Cerebellar nuclear complex (tissue), 1 donor: ENCODE measurements at regions not wholly inside any gene's neighbourhood (a gene's known extent, or its start where the extent isn't known, plus 50 kb on each side); places are given as distances from the start of the nearest gene placed in this dataset.

Source experiments
- DNase-seq, 2 experiments: peaks; one replicate each; lab custom pipeline; 2025; lab: John Stamatoyannopoulos, UW

GRCh38 chr10:78186572-78186971 is 152.9 kb downstream of the RPS24 start:
- no peak for DNase-seq

- no peak for DNase-seq
Observed at GRCh38 chr10:78187371-78187770, 153.7 kb downstream of the RPS24 start.

GRCh38 chr10:78188446-78188845 is 154.8 kb downstream of the RPS24 start:
- DNase-seq = no peak

- DNase-seq = no peak
Observed at GRCh38 chr10:78190051-78190825, 156.6 kb downstream of the RPS24 start.

GRCh38 chr10:78191301-78191700 is 157.6 kb downstream of the RPS24 start:
- no peak for DNase-seq

GRCh38 chr10:78193189-78193588 is 159.5 kb downstream of the RPS24 start:
- no peak for DNase-seq

- no peak for DNase-seq
Observed at GRCh38 chr10:78194050-78194449, 160.4 kb downstream of the RPS24 start.

GRCh38 chr10:78194539-78195402 is 161.1 kb downstream of the RPS24 start:
- DNase-seq = no peak

GRCh38 chr10:78196396-78196795 is 162.7 kb downstream of the RPS24 start:
- no peak for DNase-seq

GRCh38 chr10:78196964-78197363 is 163.3 kb downstream of the RPS24 start:
- no peak for DNase-seq

- no peak for DNase-seq
Observed at GRCh38 chr10:78197628-78198272, 164.1 kb downstream of the RPS24 start.

GRCh38 chr10:78199005-78199725 is 165.5 kb downstream of the RPS24 start:
- DNase-seq = no peak

- no peak for DNase-seq
Observed at GRCh38 chr10:78199759-78200158, 166.1 kb downstream of the RPS24 start.

- DNase-seq = peak; percentile 8 to 9
Observed at GRCh38 chr10:78200686-78201085, 167.0 kb downstream of the RPS24 start.

- no peak for DNase-seq
Observed at GRCh38 chr10:78202386-78202785, 168.7 kb downstream of the RPS24 start.

GRCh38 chr10:78203915-78204818 is 170.5 kb downstream of the RPS24 start:
- DNase-seq = no peak

- no peak for DNase-seq
Observed at GRCh38 chr10:78205457-78206016, 171.9 kb downstream of the RPS24 start.

GRCh38 chr10:78207216-78207615 is 173.6 kb downstream of the RPS24 start:
- DNase-seq = no peak

GRCh38 chr10:78207776-78208175 is 174.1 kb downstream of the RPS24 start:
- no peak for DNase-seq

- no peak for DNase-seq
Observed at GRCh38 chr10:78209970-78210369, 176.3 kb downstream of the RPS24 start.

GRCh38 chr10:78210548-78210947 is 176.9 kb downstream of the RPS24 start:
- no peak for DNase-seq
